ENCODE measurements at regions not wholly inside any gene's neighbourhood (a gene's known extent, or its start where the extent isn't known, plus 50 kb on each side); places are given as distances from the start of the nearest gene placed in this dataset.
A peak's percentile ranks its signal among the peaks of the same experiment; 100 is the strongest.

GRCh38 chr12:91954326-91954725 is 191.3 kb downstream of the BTG1 start:
- Histone ChIP-seq H3F3A (ENCODE audit: low read length, unreplicated experiment) (no peaks in the 10 kb centered on the region), H3K4me2 (ENCODE audit: low read length) (no peak overlapping the region), H3K9me3 (ENCODE audit: low read length) (no peaks in the 10 kb centered on the region), H3K27ac (ENCODE audit: low read length) (no peak overlapping the region), H3K9ac (ENCODE audit: low read length) (no peak overlapping the region), H2AFZ (ENCODE audit: low read length) (no peak overlapping the region), H3K27me3 (ENCODE audit: low read length) (no peaks in the 10 kb centered on the region), H3K36me3 (ENCODE audit: low read depth, low read length) (no peaks in the 10 kb centered on the region), H4K20me1 (ENCODE audit: low read length) (no peaks in the 10 kb centered on the region), H3K9me2 (replicated peaks; ENCODE audit: low read length) (no peaks in the 10 kb centered on the region), H3K4me3 (ENCODE audit: low read length) (no peak overlapping the region), H3K79me2 (ENCODE audit: low read length) (no peaks in the 10 kb centered on the region), H3K4me1 (ENCODE audit: insufficient read depth, low read length) (peaks cover 9% of the 10 kb centered on the region; the same call in 1 of the 2 replicates)
- intact Hi-C loops (cut with micrococcal nuclease), result loop anchor here (10.0 kb wide), 1 partner anchor 570 kb away; no protein-coding TSS in a partner anchor
- ChIA-PET POLR2A (ENCODE audit: unreplicated experiment) (no interaction called here), CTCF (no interaction called here)
- no TSS peak for BruUV-seq (replicated peaks)
- no peak for DNase-seq
- no peak for ATAC-seq
- TF ChIP-seq EZH2phosphoT487 (IDR thresholded peaks at IDR 0.05; ENCODE audit: borderline replicate concordance, low read length) (no peak), EZH2 (IDR thresholded peaks at IDR 0.05; ENCODE audit: low read length, unreplicated experiment) (no peak), CTCF (conservative IDR thresholded peaks at IDR 0.05; ENCODE audit: low read depth, low read length) (no peak)

- ChIA-PET CTCF (interaction anchor here (0.5 kb wide), 1 partner anchor 132 kb away, joined by 10 read pairs; no protein-coding TSS in a partner anchor), POLR2A (ENCODE audit: unreplicated experiment) (interaction anchor here (0.6 kb wide), 1 partner anchor 444 kb away, joined by 8 read pairs; no protein-coding TSS in a partner anchor)
- peak; percentile 15 for DNase-seq
- Histone ChIP-seq H3K9ac (ENCODE audit: low read length) (no peak overlapping the region), H3K9me2 (replicated peaks; ENCODE audit: low read length) (no peaks in the 10 kb centered on the region), H3K9me3 (ENCODE audit: low read length) (no peaks in the 10 kb centered on the region), H3K27ac (ENCODE audit: low read length) (no peak overlapping the region), H3F3A (ENCODE audit: low read length, unreplicated experiment) (no peaks in the 10 kb centered on the region), H2AFZ (ENCODE audit: low read length) (no peak overlapping the region), H3K27me3 (ENCODE audit: low read length) (no peaks in the 10 kb centered on the region), H3K79me2 (ENCODE audit: low read length) (no peaks in the 10 kb centered on the region), H3K4me3 (ENCODE audit: low read length) (no peak overlapping the region), H3K36me3 (ENCODE audit: low read depth, low read length) (no peaks in the 10 kb centered on the region), H3K4me1 (ENCODE audit: insufficient read depth, low read length) (peaks cover 3% of the 10 kb centered on the region; the same call in 1 of the 2 replicates), H3K4me2 (ENCODE audit: low read length) (no peak overlapping the region), H4K20me1 (ENCODE audit: low read length) (no peaks in the 10 kb centered on the region)
- ATAC-seq, result peak; percentile 88
- TF ChIP-seq EZH2phosphoT487 (IDR thresholded peaks at IDR 0.05; ENCODE audit: borderline replicate concordance, low read length) (no peak), CTCF (conservative IDR thresholded peaks at IDR 0.05; ENCODE audit: low read depth, low read length) (no peak), EZH2 (IDR thresholded peaks at IDR 0.05; ENCODE audit: low read length, unreplicated experiment) (no peak)
- BruUV-seq (replicated peaks), result no TSS peak
- intact Hi-C loops (cut with micrococcal nuclease), result loop anchor here (2.0 to 10.0 kb wide), 2 partner anchors 22 to 568 kb away; no protein-coding TSS in a partner anchor
Observed at GRCh38 chr12:91952916-91953315, 192.7 kb downstream of the BTG1 start.

- Histone ChIP-seq H3K4me2 (ENCODE audit: low read length) (no peak overlapping the region), H3F3A (ENCODE audit: low read length, unreplicated experiment) (no peaks in the 10 kb centered on the region), H3K4me1 (ENCODE audit: insufficient read depth, low read length) (peaks cover 1% of the 10 kb centered on the region; the same call in 1 of the 2 replicates), H3K36me3 (ENCODE audit: low read depth, low read length) (no peaks in the 10 kb centered on the region), H4K20me1 (ENCODE audit: low read length) (no peaks in the 10 kb centered on the region), H3K79me2 (ENCODE audit: low read length) (no peaks in the 10 kb centered on the region), H2AFZ (ENCODE audit: low read length) (no peak overlapping the region), H3K9me2 (replicated peaks; ENCODE audit: low read length) (no peaks in the 10 kb centered on the region), H3K27me3 (ENCODE audit: low read length) (no peaks in the 10 kb centered on the region), H3K9me3 (ENCODE audit: low read length) (no peaks in the 10 kb centered on the region), H3K27ac (ENCODE audit: low read length) (no peak overlapping the region), H3K4me3 (ENCODE audit: low read length) (no peak overlapping the region), H3K9ac (ENCODE audit: low read length) (no peak overlapping the region)
- no TSS peak for BruUV-seq (replicated peaks)
- DNase-seq (peak; percentile 47), ATAC-seq (peak; percentile 43; the same call in 1 of the 2 replicates)
- TF ChIP-seq EZH2 (IDR thresholded peaks at IDR 0.05; ENCODE audit: low read length, unreplicated experiment) (no peak), EZH2phosphoT487 (IDR thresholded peaks at IDR 0.05; ENCODE audit: borderline replicate concordance, low read length) (no peak), CTCF (conservative IDR thresholded peaks at IDR 0.05; ENCODE audit: low read depth, low read length) (no peak)
- POLR2A ChIA-PET (ENCODE audit: unreplicated experiment), result no interaction called here
- intact Hi-C loops (cut with micrococcal nuclease), result loop anchor here (10.0 kb wide), 1 partner anchor 567 kb away; no protein-coding TSS in a partner anchor
- CTCF ChIA-PET, result no interaction called here
Observed at GRCh38 chr12:91951571-91951970, 194.1 kb downstream of the BTG1 start.

Measured in PC-3 (cell line).